CD14-positive monocyte (primary cell): ENCODE measurements at regions not wholly inside any gene's neighbourhood (a gene's known extent, or its start where the extent isn't known, plus 50 kb on each side); places are given as distances from the start of the nearest gene placed in this dataset.

Source experiments
- DNase-seq, 3 donors: peaks; one replicate each; pipeline ENCODE4 v3.0.0-alpha.2; 2011 to 2022
- H2AFZ ChIP-seq: 2 replicates; pipeline ENCODE4 v1.6.0; 2012; ENCODE audit warnings: mild to moderate bottlenecking, low read depth, low read length, inconsistent platforms; ENCODE audit not compliant: insufficient read depth, poor library complexity, severe bottlenecking
- H3K27ac ChIP-seq, 2 donors: 1 replicate in 1 of 2; 2 replicates in 1 of 2; pipeline ENCODE4 v1.5.1; 2012 to 2013; ENCODE audit warnings: low read length in 2 of 2, control low read depth in 1 of 2, inconsistent platforms in 1 of 2, low read depth in 1 of 2, mild to moderate bottlenecking in 1 of 2
- H3K27me3 ChIP-seq, 2 donors: one replicate each; pipeline versions ENCODE4 v1.6.0 to v1.6.1; 2011 to 2013; ENCODE audit warnings: low read length in 2 of 2; ENCODE audit not compliant: control insufficient read depth in 2 of 2, insufficient read depth in 2 of 2
- H3K36me3 ChIP-seq, 2 donors: replicated peaks in 1 of 2; 1 replicate in 1 of 2; 2 replicates in 1 of 2; pipeline versions ENCODE4 v1.5.1 to v1.6.1; 2012 to 2013; ENCODE audit warnings: low read length in 2 of 2, control low read depth in 1 of 2, inconsistent platforms in 1 of 2, mild to moderate bottlenecking in 1 of 2; ENCODE audit not compliant: insufficient read depth in 2 of 2, control insufficient read depth in 1 of 2
- H3K4me1 ChIP-seq, 2 donors: 1 replicate in 1 of 2; 2 replicates in 1 of 2; pipeline versions ENCODE4 v1.5.1 to v1.6.1; 2012 to 2013; ENCODE audit warnings: low read length in 2 of 2, control low read depth in 1 of 2, inconsistent platforms in 1 of 2, mild to moderate bottlenecking in 1 of 2, moderate library complexity in 1 of 2; ENCODE audit not compliant: insufficient read depth in 2 of 2, control insufficient read depth in 1 of 2
- H3K4me2 ChIP-seq: replicated peaks from 2 replicates; pipeline ENCODE3; 2012; ENCODE audit warnings: low read length, moderate library complexity, mild to moderate bottlenecking; ENCODE audit not compliant: poor library complexity, severe bottlenecking; ENCODE audit errors: extremely low read depth
- H3K4me3 ChIP-seq, 3 experiments: fragments of 200-600 bp in 1 of 3; sonication (generic) in 1 of 3; replicated peaks in 1 of 3; 1 replicate in 2 of 3; 2 replicates in 1 of 3; pipeline ENCODE4 v1.5.1; 2011 to 2013; ENCODE audit warnings: low read length in 3 of 3, mild to moderate bottlenecking in 3 of 3, control low read depth in 2 of 3, low read depth in 2 of 3, inconsistent platforms in 1 of 3, moderate library complexity in 1 of 3
- H3K79me2 ChIP-seq: 2 replicates; pipeline ENCODE4 v1.6.0; 2012; ENCODE audit warnings: mild to moderate bottlenecking, control low read depth, inconsistent platforms, low read length, moderate library complexity; ENCODE audit not compliant: insufficient read depth
- H3K9ac ChIP-seq: 2 replicates; pipeline ENCODE4 v1.6.0; 2017; ENCODE audit warnings: low read length, mild to moderate bottlenecking; ENCODE audit not compliant: insufficient read depth, poor library complexity, severe bottlenecking
- H3K9me3 ChIP-seq, 2 donors: replicated peaks in 1 of 2; 1 replicate in 1 of 2; 2 replicates in 1 of 2; pipeline versions ENCODE4 v1.5.1 to v1.6.1; 2012 to 2013; ENCODE audit warnings: low read length in 2 of 2, control low read depth in 1 of 2; ENCODE audit not compliant: control insufficient read depth in 1 of 2, insufficient read depth in 1 of 2
- H4K20me1 ChIP-seq: 2 replicates; pipeline ENCODE4 v1.6.0; 2012; ENCODE audit warnings: mild to moderate bottlenecking, low read length, control low read depth, moderate library complexity; ENCODE audit not compliant: insufficient read depth
- H3K27ac Mint-ChIP-seq, 7 donors: one replicate each; pipeline ENCODE4 v1.8.0; 2020; ENCODE audit warnings: mild to moderate bottlenecking in 7 of 7, mixed read lengths in 7 of 7, moderate library complexity in 6 of 7, inconsistent platforms in 2 of 7
- H3K27me3 Mint-ChIP-seq, 3 donors: one replicate each; pipeline ENCODE4 v1.8.0; 2021 to 2022; ENCODE audit warnings: low read depth in 3 of 3, mild to moderate bottlenecking in 3 of 3, mixed read lengths in 3 of 3, moderate library complexity in 3 of 3, inconsistent platforms in 1 of 3
- H3K36me3 Mint-ChIP-seq, 2 donors: one replicate each; pipeline ENCODE4 v1.8.0; 2020; ENCODE audit warnings: mixed read lengths in 2 of 2, inconsistent platforms in 1 of 2, mild to moderate bottlenecking in 1 of 2
- H3K4me1 Mint-ChIP-seq: one replicate; pipeline ENCODE4 v1.8.0; 2020; ENCODE audit warnings: mild to moderate bottlenecking, mixed read lengths
- H3K4me3 Mint-ChIP-seq, 2 donors: one replicate each; pipeline ENCODE4 v1.8.0; 2020; ENCODE audit warnings: mild to moderate bottlenecking in 2 of 2, mixed read lengths in 2 of 2, moderate library complexity in 1 of 2
- H3K9me3 Mint-ChIP-seq, 7 donors: one replicate each; pipeline ENCODE4 v1.8.0; 2020 to 2022; ENCODE audit warnings: mixed read lengths in 7 of 7, mild to moderate bottlenecking in 6 of 7, moderate library complexity in 6 of 7, inconsistent platforms in 2 of 7
- WGBS: methylation state at CpG from one replicate; pipeline ENCODE4 v1.1.5; 2013; ENCODE audit warnings: missing lambda C conversion rate; ENCODE audit not compliant: insufficient coverage; 5-methylcytosine and 5-hydroxymethylcytosine counted together
- intact Hi-C, 2 donors: fragments of 100-400 bp; cut with micrococcal nuclease; formaldehyde crosslinking; loops; one replicate each; pipeline versions ENCODE4 v1.15.0 to v1.15.1; 2023
- TF ChIP-seq, protein P1 (sequence below): fragments of 200-600 bp; IDR thresholded peaks from one replicate; pipeline ENCODE4 v1.8.0; 2022; ENCODE audit warnings: antibody characterized with exemption, mild to moderate bottlenecking

DNA sequence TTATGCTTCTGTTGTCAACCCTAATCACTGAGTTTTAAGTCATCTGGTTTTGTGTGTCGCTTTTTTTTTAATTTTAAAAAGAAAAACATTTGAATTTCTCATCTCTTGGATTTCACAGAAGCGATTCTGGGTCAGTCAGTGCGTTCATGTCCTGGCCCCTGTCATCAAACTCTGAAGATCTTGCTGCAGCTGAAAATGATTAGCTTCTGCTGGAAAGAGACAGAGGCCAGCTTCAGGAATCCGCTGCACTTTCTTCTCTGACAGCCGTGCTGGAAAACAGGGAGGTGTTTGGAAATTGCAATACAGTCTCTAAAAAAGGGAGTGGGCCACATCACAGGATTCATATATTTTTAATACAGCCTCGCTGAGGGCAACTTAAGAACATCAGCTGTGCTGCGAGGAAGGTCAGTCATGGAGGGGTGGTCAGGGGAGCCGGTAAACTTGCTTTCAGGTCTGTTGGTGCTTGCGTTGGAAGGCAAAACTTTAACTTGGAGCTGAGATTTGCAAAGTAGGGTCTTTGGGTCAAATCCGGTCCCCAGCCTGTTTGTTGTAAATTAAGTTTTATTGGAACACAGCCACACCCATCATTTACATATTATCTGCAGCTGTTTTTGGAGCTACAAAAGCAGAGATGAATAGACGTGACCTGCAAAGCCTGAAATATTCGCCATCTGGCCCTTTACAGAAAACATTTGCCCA lies 190.8 kb downstream of the AACS start:
- DNase-seq = no peak
- no peak overlapping the region for H2AFZ ChIP-seq
- H3K4me2 ChIP-seq = no peak overlapping the region
- no peaks in the 10 kb centered on the region for H3K9me3 ChIP-seq
- no peaks in the 10 kb centered on the region for H3K4me1 ChIP-seq
- TF ChIP-seq, protein P1, sequence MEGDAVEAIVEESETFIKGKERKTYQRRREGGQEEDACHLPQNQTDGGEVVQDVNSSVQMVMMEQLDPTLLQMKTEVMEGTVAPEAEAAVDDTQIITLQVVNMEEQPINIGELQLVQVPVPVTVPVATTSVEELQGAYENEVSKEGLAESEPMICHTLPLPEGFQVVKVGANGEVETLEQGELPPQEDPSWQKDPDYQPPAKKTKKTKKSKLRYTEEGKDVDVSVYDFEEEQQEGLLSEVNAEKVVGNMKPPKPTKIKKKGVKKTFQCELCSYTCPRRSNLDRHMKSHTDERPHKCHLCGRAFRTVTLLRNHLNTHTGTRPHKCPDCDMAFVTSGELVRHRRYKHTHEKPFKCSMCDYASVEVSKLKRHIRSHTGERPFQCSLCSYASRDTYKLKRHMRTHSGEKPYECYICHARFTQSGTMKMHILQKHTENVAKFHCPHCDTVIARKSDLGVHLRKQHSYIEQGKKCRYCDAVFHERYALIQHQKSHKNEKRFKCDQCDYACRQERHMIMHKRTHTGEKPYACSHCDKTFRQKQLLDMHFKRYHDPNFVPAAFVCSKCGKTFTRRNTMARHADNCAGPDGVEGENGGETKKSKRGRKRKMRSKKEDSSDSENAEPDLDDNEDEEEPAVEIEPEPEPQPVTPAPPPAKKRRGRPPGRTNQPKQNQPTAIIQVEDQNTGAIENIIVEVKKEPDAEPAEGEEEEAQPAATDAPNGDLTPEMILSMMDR = no peak
- 94% methylated on average over 7 of the region's 12 CpGs for WGBS
- no peak overlapping the region for H3K4me3 Mint-ChIP-seq
- H3K9me3 Mint-ChIP-seq = peaks cover 0 to 3% (median 0%) of the 10 kb centered on the region in 7 donors
- no peaks in the 10 kb centered on the region for H3K36me3 ChIP-seq
- no peaks in the 10 kb centered on the region for H3K79me2 ChIP-seq
- no peaks in the 10 kb centered on the region for H3K36me3 Mint-ChIP-seq
- H3K9ac ChIP-seq = no peak overlapping the region
- peaks cover 7 to 13% (median 12%) of the 10 kb centered on the region in 3 donors for H3K27me3 Mint-ChIP-seq
- intact Hi-C loops = no loop called here
- no peaks in the 10 kb centered on the region for H3K4me1 Mint-ChIP-seq
- H3K27me3 ChIP-seq = no peaks in the 10 kb centered on the region
- H3K27ac ChIP-seq = no peak overlapping the region
- no peaks in the 10 kb centered on the region for H4K20me1 ChIP-seq
- no peak overlapping the region for H3K4me3 ChIP-seq
- peak overlapping the region in 1 of 7 donors; percentile 33 for H3K27ac Mint-ChIP-seq

DNA sequence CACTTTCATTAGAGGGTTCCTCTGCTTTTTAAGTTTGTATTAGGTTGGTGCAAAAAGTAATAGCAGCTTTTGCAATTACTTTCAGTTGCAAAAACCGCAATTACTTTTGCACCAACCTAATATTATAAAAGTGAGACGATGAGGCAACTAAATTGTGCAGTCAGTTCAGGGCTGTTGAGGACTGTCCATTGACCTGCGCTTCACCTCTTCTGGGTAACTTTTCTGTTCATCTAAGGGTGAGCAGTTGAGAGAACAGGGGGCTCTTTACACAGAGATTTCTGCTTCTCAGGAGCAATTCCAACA lies 191.3 kb downstream of the AACS start:
- Mint-ChIP-seq H3K4me1 (no peaks in the 10 kb centered on the region), H3K4me3 (no peak overlapping the region), H3K27me3 (peaks cover 7 to 13% (median 12%) of the 10 kb centered on the region in 3 donors), H3K27ac (no peak overlapping the region), H3K9me3 (peaks cover 0 to 3% (median 0%) of the 10 kb centered on the region in 7 donors), H3K36me3 (no peaks in the 10 kb centered on the region)
- Histone ChIP-seq H3K4me1 (no peaks in the 10 kb centered on the region), H3K27me3 (no peaks in the 10 kb centered on the region), H3K4me3 (no peak overlapping the region), H3K9ac (no peak overlapping the region), H3K79me2 (no peaks in the 10 kb centered on the region), H3K4me2 (no peak overlapping the region), H3K36me3 (no peaks in the 10 kb centered on the region), H2AFZ (no peak overlapping the region), H3K9me3 (no peaks in the 10 kb centered on the region), H3K27ac (no peak overlapping the region), H4K20me1 (no peaks in the 10 kb centered on the region)
- intact Hi-C loops = no loop called here
- TF ChIP-seq, protein P1 = no peak
- WGBS = no CpG with 5 or more reads among the region's 3 CpGs
- DNase-seq = no peak
